Cardiac muscle cell (in vitro differentiated cells and primary cell): ENCODE measurements at regions not wholly inside any gene's neighbourhood (a gene's known extent, or its start where the extent isn't known, plus 50 kb on each side); places are given as distances from the start of the nearest gene placed in this dataset.

Experiments used
- DNase-seq, 2 donors: peaks; one replicate each; pipeline versions ENCODE4 v3.0.0 to v3.0.0-alpha.2; 2010 to 2017; ENCODE audit warnings: low read depth in 1 of 2, low spot score in 1 of 2
- H3K27ac ChIP-seq: fragments of 200-600 bp; sonication (generic); 2 replicates; pipeline ENCODE4 v1.5.1; 2016
- H3K27me3 ChIP-seq: fragments of 200-600 bp; sonication (generic); 2 replicates; pipeline ENCODE4 v1.6.0; 2016; ENCODE audit warnings: control low read depth
- H3K36me3 ChIP-seq: fragments of 200-600 bp; sonication (generic); 2 replicates; pipeline ENCODE4 v1.5.1; 2016; ENCODE audit warnings: control low read depth
- H3K4me1 ChIP-seq: fragments of 200-600 bp; sonication (generic); 2 replicates; pipeline ENCODE4 v1.8.1; 2017; ENCODE audit warnings: low read depth, mild to moderate bottlenecking, mixed run types
- H3K4me3 ChIP-seq: fragments of 200-600 bp; sonication (generic); 2 replicates; pipeline ENCODE4 v1.5.1; 2016; ENCODE audit warnings: mild to moderate bottlenecking
- H3K9me3 ChIP-seq: fragments of 200-600 bp; sonication (generic); 2 replicates; pipeline ENCODE4 v1.5.1; 2017; ENCODE audit warnings: low read depth, mild to moderate bottlenecking, control low read depth
- TF ChIP-seq, protein P1 (sequence below): IDR thresholded peaks from 2 replicates; pipeline ENCODE4 v1.5.1; 2012; ENCODE audit warnings: low read depth, mild to moderate bottlenecking, low read length

- Histone ChIP-seq H3K4me3 (no peak overlapping the region), H3K27ac (no peak overlapping the region), H3K9me3 (no peaks in the 10 kb centered on the region), H3K36me3 (no peaks in the 10 kb centered on the region), H3K27me3 (no peaks in the 10 kb centered on the region), H3K4me1 (peaks cover 19% of the 10 kb centered on the region)
- TF ChIP-seq, protein P1, sequence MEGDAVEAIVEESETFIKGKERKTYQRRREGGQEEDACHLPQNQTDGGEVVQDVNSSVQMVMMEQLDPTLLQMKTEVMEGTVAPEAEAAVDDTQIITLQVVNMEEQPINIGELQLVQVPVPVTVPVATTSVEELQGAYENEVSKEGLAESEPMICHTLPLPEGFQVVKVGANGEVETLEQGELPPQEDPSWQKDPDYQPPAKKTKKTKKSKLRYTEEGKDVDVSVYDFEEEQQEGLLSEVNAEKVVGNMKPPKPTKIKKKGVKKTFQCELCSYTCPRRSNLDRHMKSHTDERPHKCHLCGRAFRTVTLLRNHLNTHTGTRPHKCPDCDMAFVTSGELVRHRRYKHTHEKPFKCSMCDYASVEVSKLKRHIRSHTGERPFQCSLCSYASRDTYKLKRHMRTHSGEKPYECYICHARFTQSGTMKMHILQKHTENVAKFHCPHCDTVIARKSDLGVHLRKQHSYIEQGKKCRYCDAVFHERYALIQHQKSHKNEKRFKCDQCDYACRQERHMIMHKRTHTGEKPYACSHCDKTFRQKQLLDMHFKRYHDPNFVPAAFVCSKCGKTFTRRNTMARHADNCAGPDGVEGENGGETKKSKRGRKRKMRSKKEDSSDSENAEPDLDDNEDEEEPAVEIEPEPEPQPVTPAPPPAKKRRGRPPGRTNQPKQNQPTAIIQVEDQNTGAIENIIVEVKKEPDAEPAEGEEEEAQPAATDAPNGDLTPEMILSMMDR, result no peak
- no peak for DNase-seq
Measured at GRCh38 chr2:15752552-15753232, 161.0 kb downstream of the DDX1 start.

DNA sequence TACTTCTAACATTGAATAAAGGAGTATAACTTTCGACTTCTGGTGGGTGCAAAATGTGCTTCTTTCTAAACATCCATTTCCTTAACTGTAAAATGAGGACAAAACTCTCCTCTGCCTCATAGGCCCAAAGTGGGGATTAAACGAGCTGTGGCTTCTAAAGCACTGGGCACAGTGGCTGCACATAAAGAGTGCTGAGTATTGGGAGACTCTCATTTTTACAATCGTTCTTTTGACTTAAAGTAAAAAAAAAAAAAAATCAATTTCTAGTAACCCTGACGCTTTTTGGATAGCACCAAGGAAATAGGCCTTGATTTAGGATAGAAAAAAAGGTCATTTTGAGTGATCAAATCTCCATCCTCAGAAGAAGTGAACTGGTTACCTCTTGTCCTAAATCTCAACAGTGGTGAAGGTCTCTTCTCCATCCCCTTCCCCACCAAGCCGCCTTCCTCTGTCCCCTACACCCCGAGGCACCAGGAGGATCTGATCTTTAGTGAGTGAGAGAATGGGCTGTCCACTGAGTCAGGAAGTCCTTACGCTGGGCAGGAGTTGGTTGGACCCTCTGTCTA, 161.6 kb downstream of the DDX1 start:
- Histone ChIP-seq H3K27ac (no peak overlapping the region), H3K4me1 (peaks cover 14% of the 10 kb centered on the region), H3K4me3 (no peak overlapping the region), H3K9me3 (no peaks in the 10 kb centered on the region), H3K27me3 (no peaks in the 10 kb centered on the region), H3K36me3 (no peaks in the 10 kb centered on the region)
- no peak for DNase-seq
- TF ChIP-seq, protein P1, result no peak

- Histone ChIP-seq H3K4me3 (no peak overlapping the region), H3K9me3 (no peaks in the 10 kb centered on the region), H3K36me3 (no peaks in the 10 kb centered on the region), H3K27me3 (no peaks in the 10 kb centered on the region), H3K27ac (no peak overlapping the region), H3K4me1 (peaks cover 14% of the 10 kb centered on the region)
- DNase-seq, result no peak
- TF ChIP-seq, protein P1, result no peak
Measured at GRCh38 chr2:15753811-15754702, 162.4 kb downstream of the DDX1 start.

DNA sequence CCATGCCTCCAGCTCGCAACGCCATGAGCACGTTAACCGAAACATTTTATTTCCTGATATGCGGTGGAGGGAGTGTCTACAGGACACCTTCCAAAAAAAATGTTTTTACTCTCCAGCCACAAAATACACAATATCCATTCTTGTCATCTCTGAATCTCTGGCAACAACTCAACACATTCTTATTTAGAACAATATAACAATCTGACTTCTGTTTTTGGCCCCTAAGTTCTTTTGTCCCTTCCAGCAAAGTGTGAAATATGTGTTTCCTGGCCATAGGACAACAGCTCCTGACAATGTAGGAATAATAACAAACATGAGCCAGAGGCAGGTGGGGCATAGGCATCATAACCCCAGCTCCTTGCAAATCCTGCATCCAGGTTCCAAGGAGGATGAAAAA, 163.0 kb downstream of the DDX1 start:
- peaks cover 12% of the 10 kb centered on the region for H3K4me1 ChIP-seq
- no peak overlapping the region for H3K4me3 ChIP-seq
- TF ChIP-seq, protein P1, result no peak
- DNase-seq, result no peak
- H3K9me3 ChIP-seq, result no peaks in the 10 kb centered on the region
- H3K27ac ChIP-seq, result no peak overlapping the region
- no peaks in the 10 kb centered on the region for H3K36me3 ChIP-seq
- H3K27me3 ChIP-seq, result no peaks in the 10 kb centered on the region

DNA sequence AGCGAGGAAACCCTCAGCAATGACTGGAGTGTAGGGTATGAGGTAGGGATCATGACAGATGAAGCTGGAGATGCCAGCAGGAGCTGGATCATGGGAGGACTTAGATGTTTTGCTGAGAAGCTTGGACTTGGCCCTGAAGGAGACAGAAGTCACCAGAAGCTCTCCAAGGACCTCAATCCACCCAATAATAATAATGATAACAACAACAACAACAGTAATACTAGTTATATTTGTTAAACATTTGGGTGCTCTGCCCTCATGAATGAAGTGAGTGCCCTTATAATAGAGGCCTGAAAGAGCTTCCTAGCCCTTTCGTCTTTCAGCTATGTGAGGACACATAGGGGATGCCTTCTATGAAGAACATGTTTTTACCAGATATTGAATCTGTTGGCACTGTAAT, 163.9 kb downstream of the DDX1 start:
- DNase-seq, result no peak
- TF ChIP-seq, protein P1, result no peak
- Histone ChIP-seq H3K4me3 (no peak overlapping the region), H3K36me3 (no peaks in the 10 kb centered on the region), H3K27ac (no peak overlapping the region), H3K27me3 (no peaks in the 10 kb centered on the region), H3K4me1 (peaks cover 4% of the 10 kb centered on the region), H3K9me3 (no peaks in the 10 kb centered on the region)
